ENCODE measurements at regions not wholly inside any gene's neighbourhood (a gene's known extent, or its start where the extent isn't known, plus 50 kb on each side); places are given as distances from the start of the nearest gene placed in this dataset.

DNA sequence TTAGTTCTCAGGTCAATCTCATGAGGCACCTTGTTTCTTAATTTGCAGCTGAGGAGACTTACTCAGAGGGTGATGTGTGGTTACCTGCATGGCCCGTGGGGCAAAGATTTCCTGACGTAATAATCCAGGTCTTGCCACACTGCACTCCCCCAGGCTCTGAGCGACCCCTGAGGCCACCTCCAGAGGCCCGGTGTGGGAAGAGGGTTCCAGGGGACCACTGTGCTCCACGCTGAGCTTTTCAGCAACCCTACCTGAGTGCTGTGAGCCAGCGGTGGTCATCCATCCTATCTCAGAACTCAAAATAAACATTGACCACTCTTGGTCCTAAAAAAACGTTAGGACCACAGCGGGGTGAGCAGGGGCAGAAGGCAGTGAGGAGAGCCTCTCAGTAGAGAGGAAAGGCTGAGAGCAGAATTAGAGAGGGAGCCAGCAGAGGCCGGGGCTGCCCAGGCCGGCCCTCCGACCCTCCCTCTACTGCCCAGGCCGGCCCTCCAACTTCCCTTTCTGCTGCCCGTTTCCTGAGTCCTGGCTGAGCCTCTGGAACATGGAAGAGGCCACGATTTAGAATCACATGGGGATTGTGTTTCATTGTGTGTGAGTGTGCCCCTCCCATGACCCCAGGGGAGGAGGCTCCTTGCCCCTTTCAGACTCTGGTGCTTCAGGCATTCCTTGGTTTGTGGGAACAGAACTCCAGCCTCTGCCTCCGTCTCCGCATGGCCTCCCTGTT is 188.2 kb upstream of the DIO3 start:
- TF ChIP-seq, protein P1, sequence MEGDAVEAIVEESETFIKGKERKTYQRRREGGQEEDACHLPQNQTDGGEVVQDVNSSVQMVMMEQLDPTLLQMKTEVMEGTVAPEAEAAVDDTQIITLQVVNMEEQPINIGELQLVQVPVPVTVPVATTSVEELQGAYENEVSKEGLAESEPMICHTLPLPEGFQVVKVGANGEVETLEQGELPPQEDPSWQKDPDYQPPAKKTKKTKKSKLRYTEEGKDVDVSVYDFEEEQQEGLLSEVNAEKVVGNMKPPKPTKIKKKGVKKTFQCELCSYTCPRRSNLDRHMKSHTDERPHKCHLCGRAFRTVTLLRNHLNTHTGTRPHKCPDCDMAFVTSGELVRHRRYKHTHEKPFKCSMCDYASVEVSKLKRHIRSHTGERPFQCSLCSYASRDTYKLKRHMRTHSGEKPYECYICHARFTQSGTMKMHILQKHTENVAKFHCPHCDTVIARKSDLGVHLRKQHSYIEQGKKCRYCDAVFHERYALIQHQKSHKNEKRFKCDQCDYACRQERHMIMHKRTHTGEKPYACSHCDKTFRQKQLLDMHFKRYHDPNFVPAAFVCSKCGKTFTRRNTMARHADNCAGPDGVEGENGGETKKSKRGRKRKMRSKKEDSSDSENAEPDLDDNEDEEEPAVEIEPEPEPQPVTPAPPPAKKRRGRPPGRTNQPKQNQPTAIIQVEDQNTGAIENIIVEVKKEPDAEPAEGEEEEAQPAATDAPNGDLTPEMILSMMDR (IDR thresholded peaks at IDR 0.05; ENCODE audit: insufficient read depth, low read depth, low read length) = no peak
- DNase-seq (ENCODE audit: low read depth) = no peak
- no peak overlapping the region for H3K4me3 ChIP-seq (ENCODE audit: low read depth, low read length)

GRCh38 chr14:101373690-101374295 is 187.5 kb upstream of the DIO3 start:
- DNase-seq (ENCODE audit: low read depth) = no peak
- TF ChIP-seq, protein P1 (IDR thresholded peaks at IDR 0.05; ENCODE audit: insufficient read depth, low read depth, low read length) = no peak
- H3K4me3 ChIP-seq (ENCODE audit: low read depth, low read length) = no peak overlapping the region

DNA sequence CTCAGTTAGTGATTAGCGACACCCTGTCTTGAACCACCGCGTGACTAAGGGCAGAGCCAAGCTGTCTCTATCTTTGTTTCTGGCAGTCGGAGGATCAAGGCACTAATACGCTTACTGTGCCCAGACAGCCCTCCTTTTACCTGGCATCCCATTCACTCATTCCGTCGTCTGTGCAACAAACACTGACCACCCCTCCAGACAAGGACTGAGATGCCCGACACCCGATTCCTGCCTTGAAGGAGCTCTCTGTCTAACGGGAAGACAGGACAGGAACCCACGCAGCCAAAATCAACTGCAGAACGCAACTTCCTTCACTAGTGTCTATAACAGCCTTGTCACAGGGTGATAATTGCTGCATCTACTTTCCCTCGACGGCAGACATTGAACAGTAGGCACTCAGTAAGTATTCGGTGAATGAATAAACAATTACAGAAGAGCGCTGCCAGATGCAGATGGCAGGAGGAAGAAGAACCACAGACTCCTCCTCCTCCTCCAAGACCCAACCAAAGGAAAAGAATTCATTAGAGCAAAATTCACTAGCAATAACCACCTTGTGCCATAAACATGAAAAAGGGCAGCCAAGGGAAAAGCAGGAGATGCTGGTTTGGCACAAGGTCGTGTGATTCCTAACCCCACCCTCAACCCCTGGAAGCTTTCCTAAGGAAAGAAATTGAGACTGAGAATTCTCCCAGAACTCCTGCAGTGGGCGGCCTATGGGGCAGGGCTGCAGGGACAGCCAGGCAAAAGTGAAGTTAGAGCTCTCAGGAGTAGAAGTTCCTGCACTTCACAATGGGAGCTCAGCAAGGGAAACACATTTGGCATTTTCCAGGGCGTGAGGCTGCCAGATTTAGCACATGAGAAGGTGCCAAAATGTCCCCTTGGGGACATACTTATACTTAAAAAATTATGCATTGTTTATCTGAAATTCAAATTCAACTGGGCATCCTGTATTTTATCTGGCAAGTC is 186.6 kb upstream of the DIO3 start:
- TF ChIP-seq, protein P1 (IDR thresholded peaks at IDR 0.05; ENCODE audit: insufficient read depth, low read depth, low read length) = no peak
- DNase-seq (ENCODE audit: low read depth) = no peak
- no peak overlapping the region for H3K4me3 ChIP-seq (ENCODE audit: low read depth, low read length)

DNA sequence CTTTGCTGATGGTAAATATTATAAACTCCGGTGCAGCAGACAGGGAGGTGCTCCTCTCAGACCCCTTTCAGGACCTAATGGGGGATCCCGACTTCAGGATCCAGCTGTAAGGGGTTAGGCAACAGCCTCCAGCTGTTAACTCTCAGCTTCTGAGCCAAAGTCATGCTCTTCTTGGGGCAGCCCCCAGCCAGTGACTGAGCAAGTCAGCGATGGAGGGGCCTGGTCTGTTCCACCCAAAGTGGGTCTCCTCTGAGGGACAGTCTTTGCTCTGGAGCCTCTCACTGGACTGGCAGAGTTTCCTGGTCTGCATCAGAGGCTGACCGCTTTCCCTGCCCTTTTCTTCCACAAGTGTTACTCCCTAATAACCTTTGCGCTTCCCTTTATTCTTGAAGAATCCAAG is 184.2 kb upstream of the DIO3 start:
- TF ChIP-seq, protein P1 (IDR thresholded peaks at IDR 0.05; ENCODE audit: insufficient read depth, low read depth, low read length) = no peak
- H3K4me3 ChIP-seq (ENCODE audit: low read depth, low read length) = no peak overlapping the region
- DNase-seq (ENCODE audit: low read depth) = no peak

DNA sequence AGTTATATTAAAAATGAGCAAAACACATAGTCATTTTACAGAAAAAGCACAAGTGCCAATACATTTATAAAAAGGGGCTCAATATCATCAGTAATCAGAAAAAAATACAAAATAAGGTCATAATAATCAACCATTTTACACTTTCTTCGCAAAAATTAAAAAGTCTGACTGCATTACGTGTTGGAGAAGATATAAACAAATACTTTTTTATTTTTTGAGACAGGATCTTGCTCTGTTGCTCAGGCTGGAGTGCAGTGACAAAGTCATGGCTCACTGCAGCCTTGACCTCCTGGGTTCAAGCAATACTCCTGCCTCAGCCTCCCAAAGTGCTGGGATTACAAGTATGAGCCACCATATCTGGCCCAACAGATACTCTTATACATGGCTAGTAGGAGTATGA is 181.5 kb upstream of the DIO3 start:
- TF ChIP-seq, protein P1 (IDR thresholded peaks at IDR 0.05; ENCODE audit: insufficient read depth, low read depth, low read length) = no peak
- DNase-seq (ENCODE audit: low read depth) = no peak
- H3K4me3 ChIP-seq (ENCODE audit: low read depth, low read length) = no peak overlapping the region

DNA sequence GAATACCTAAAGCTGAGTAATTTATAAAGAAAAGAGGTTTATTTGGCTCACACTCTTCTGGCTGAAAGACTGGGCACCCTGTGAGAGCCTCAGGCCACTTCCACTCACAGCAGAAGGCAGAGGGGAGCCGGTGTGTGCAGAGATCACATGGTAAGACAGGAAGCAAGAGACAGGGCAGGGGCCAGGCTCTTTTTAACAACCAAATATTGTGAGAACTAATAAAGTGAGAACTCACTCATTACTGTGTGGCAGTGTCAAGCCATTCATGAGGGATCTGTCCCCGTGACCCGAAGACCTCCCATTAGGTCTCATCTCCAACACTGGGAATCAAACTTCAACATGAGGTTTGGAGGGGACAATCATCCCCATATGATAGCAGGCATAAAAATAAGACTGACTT is 180.8 kb upstream of the DIO3 start:
- H3K4me3 ChIP-seq (ENCODE audit: low read depth, low read length) = no peak overlapping the region
- TF ChIP-seq, protein P1 (IDR thresholded peaks at IDR 0.05; ENCODE audit: insufficient read depth, low read depth, low read length) = no peak
- DNase-seq (ENCODE audit: low read depth) = no peak
